ENCODE measurements at regions not wholly inside any gene's neighbourhood (a gene's known extent, or its start where the extent isn't known, plus 50 kb on each side); places are given as distances from the start of the nearest gene placed in this dataset.

DNA sequence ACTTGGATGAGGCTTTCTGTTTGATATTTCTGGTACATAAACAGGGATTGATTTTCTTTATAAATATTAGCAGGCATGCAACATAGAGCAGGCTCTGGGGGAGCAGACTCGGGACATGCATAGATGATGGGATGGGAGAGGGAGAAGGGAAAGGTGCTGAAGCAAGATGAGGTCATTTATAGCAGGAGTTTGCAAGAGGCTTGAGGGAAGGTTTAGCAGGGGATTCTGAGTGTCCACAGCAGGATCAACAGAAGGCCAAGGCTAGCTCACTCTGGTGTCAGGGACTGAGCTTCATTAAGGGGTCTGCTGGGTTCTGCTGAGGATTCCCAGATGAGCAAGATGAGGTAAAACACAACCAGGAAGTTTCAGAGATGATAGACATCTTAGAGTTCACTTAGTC lies 309.1 kb upstream of the CELF4 start:
- Histone ChIP-seq H3K9me3 (ENCODE audit: low read length) (no peaks in the 10 kb centered on the region), H3K9me2 (ENCODE audit: insufficient read depth, low read length) (no peaks in the 10 kb centered on the region), H4K20me1 (ENCODE audit: insufficient read depth, low read length) (no peaks in the 10 kb centered on the region), H3K36me3 (ENCODE audit: insufficient read depth, low read length) (no peaks in the 10 kb centered on the region), H3K27ac (ENCODE audit: low read depth, low read length, poor library complexity, severe bottlenecking) (no peak overlapping the region), H3K79me2 (ENCODE audit: insufficient read depth, low read depth, low read length) (no peaks in the 10 kb centered on the region), H3K4me1 (ENCODE audit: insufficient read depth, low read length, poor library complexity, severe bottlenecking) (no peaks in the 10 kb centered on the region), H3K4me2 (ENCODE audit: low read length) (no peak overlapping the region), H2AFZ (ENCODE audit: low read length) (no peak overlapping the region), H3K4me3 (ENCODE audit: low read depth, low read length, poor library complexity, severe bottlenecking) (no peak overlapping the region)
- DNase-seq (ENCODE audit: low spot score): no peak
- intact Hi-C loops (cut with micrococcal nuclease; ENCODE audit: unreplicated experiment): no loop called here
- BruUV-seq (replicated peaks): no TSS peak
- POLR2A ChIA-PET: no interaction called here
- CTCF ChIA-PET (ENCODE audit: unreplicated experiment): no interaction called here
- no peak for TF ChIP-seq EZH2phosphoT487 (IDR thresholded peaks at IDR 0.05; ENCODE audit: borderline replicate concordance, low read depth, low read length)
- TF ChIP-seq, protein P1, sequence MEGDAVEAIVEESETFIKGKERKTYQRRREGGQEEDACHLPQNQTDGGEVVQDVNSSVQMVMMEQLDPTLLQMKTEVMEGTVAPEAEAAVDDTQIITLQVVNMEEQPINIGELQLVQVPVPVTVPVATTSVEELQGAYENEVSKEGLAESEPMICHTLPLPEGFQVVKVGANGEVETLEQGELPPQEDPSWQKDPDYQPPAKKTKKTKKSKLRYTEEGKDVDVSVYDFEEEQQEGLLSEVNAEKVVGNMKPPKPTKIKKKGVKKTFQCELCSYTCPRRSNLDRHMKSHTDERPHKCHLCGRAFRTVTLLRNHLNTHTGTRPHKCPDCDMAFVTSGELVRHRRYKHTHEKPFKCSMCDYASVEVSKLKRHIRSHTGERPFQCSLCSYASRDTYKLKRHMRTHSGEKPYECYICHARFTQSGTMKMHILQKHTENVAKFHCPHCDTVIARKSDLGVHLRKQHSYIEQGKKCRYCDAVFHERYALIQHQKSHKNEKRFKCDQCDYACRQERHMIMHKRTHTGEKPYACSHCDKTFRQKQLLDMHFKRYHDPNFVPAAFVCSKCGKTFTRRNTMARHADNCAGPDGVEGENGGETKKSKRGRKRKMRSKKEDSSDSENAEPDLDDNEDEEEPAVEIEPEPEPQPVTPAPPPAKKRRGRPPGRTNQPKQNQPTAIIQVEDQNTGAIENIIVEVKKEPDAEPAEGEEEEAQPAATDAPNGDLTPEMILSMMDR (conservative IDR thresholded peaks at IDR 0.05; ENCODE audit: low read length): no peak

- no peak for TF ChIP-seq EZH2phosphoT487 (IDR thresholded peaks at IDR 0.05; ENCODE audit: borderline replicate concordance, low read depth, low read length)
- TF ChIP-seq, protein P1 (conservative IDR thresholded peaks at IDR 0.05; ENCODE audit: low read length): no peak
- no peak for DNase-seq (ENCODE audit: low spot score)
- CTCF ChIA-PET (ENCODE audit: unreplicated experiment): no interaction called here
- Histone ChIP-seq H3K79me2 (ENCODE audit: insufficient read depth, low read depth, low read length) (no peaks in the 10 kb centered on the region), H3K4me3 (ENCODE audit: low read depth, low read length, poor library complexity, severe bottlenecking) (no peak overlapping the region), H3K27ac (ENCODE audit: low read depth, low read length, poor library complexity, severe bottlenecking) (no peak overlapping the region), H4K20me1 (ENCODE audit: insufficient read depth, low read length) (no peaks in the 10 kb centered on the region), H3K9me3 (ENCODE audit: low read length) (no peaks in the 10 kb centered on the region), H3K4me2 (ENCODE audit: low read length) (no peak overlapping the region), H3K36me3 (ENCODE audit: insufficient read depth, low read length) (no peaks in the 10 kb centered on the region), H2AFZ (ENCODE audit: low read length) (no peak overlapping the region), H3K9me2 (ENCODE audit: insufficient read depth, low read length) (no peaks in the 10 kb centered on the region), H3K4me1 (ENCODE audit: insufficient read depth, low read length, poor library complexity, severe bottlenecking) (no peaks in the 10 kb centered on the region)
- no TSS peak for BruUV-seq (replicated peaks)
- POLR2A ChIA-PET: no interaction called here
- intact Hi-C loops (cut with micrococcal nuclease; ENCODE audit: unreplicated experiment): no loop called here
These were observed 307.8 kb upstream of the CELF4 start for GRCh38 chr18:37873416-37873815.

DNA sequence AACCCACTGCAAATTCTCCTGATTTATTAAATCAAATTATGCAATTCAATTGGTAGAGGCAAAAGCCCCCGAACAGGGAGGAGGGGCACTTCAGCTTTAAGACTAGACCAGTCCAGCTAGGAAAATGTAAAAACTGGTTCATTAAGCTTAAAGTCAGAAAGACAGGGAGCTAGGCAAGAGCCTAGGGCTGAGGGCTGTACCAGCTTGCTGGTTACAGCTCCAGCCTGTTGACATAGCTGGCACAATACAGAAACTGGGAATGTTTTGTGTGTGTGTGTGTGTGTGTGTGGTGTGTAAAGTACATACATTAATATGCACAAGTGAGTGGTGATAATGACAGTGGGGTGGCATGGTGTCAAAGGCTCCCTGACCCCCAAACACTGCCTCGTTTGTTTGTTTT lies 307.0 kb upstream of the CELF4 start:
- intact Hi-C loops (cut with micrococcal nuclease; ENCODE audit: unreplicated experiment): no loop called here
- no peaks in the 10 kb centered on the region for H3K9me3 ChIP-seq (ENCODE audit: low read length)
- H3K4me1 ChIP-seq (ENCODE audit: insufficient read depth, low read length, poor library complexity, severe bottlenecking): no peaks in the 10 kb centered on the region
- no peak overlapping the region for H3K27ac ChIP-seq (ENCODE audit: low read depth, low read length, poor library complexity, severe bottlenecking)
- no peak overlapping the region for H3K4me3 ChIP-seq (ENCODE audit: low read depth, low read length, poor library complexity, severe bottlenecking)
- DNase-seq (ENCODE audit: low spot score): no peak
- no peaks in the 10 kb centered on the region for H3K79me2 ChIP-seq (ENCODE audit: insufficient read depth, low read depth, low read length)
- no peaks in the 10 kb centered on the region for H4K20me1 ChIP-seq (ENCODE audit: insufficient read depth, low read length)
- no peak overlapping the region for H3K4me2 ChIP-seq (ENCODE audit: low read length)
- BruUV-seq (replicated peaks): no TSS peak
- ChIA-PET CTCF (ENCODE audit: unreplicated experiment) (no interaction called here), POLR2A (no interaction called here)
- H3K9me2 ChIP-seq (ENCODE audit: insufficient read depth, low read length): no peaks in the 10 kb centered on the region
- TF ChIP-seq, protein P1 (conservative IDR thresholded peaks at IDR 0.05; ENCODE audit: low read length): no peak
- TF ChIP-seq EZH2phosphoT487 (IDR thresholded peaks at IDR 0.05; ENCODE audit: borderline replicate concordance, low read depth, low read length): no peak
- no peak overlapping the region for H2AFZ ChIP-seq (ENCODE audit: low read length)
- no peaks in the 10 kb centered on the region for H3K36me3 ChIP-seq (ENCODE audit: insufficient read depth, low read length)
